ENCODE measurements at regions not wholly inside any gene's neighbourhood (a gene's known extent, or its start where the extent isn't known, plus 50 kb on each side); places are given as distances from the start of the nearest gene placed in this dataset.

GRCh38 chr6:10465629-10466499 is 51.0 kb upstream of the TFAP2A start:
- H3K27me3 ChIP-seq (ENCODE audit: control insufficient read depth, insufficient read depth, low read length): no peaks in the 10 kb centered on the region

More at GRCh38 chr6:10465629-10466499, 51.0 kb upstream of the TFAP2A start:
- 55% methylated on average over 5 of the region's 20 CpGs for WGBS (ENCODE audit: insufficient coverage)
- Histone ChIP-seq H3K4me3 (ENCODE audit: low read length) (no peak overlapping the region), H3K27ac (ENCODE audit: low read length) (no peak overlapping the region), H3K9me3 (replicated peaks; ENCODE audit: control insufficient read depth, low read depth, low read length) (peaks cover 2% of the 10 kb centered on the region), H3K36me3 (ENCODE audit: control insufficient read depth, insufficient read depth, low read length) (no peaks in the 10 kb centered on the region), H3K4me1 (ENCODE audit: control insufficient read depth, insufficient read depth, low read length) (no peaks in the 10 kb centered on the region)
- peak; percentile 11 for DNase-seq

Data from muscle of leg (tissue), 3 donors.